SIG-M5 treated with dmso at 0.1 percent for 504 hours (cell line): ENCODE measurements at regions not wholly inside any gene's neighbourhood (a gene's known extent, or its start where the extent isn't known, plus 50 kb on each side); places are given as distances from the start of the nearest gene placed in this dataset.

ENCODE experiments used
- DNase-seq: peaks from one replicate; lab custom pipeline; 2025; ENCODE audit not compliant: unreplicated experiment; lab: John Stamatoyannopoulos, UW

- no peak for DNase-seq
Measured at GRCh38 chr5:38207343-38207742, 51.0 kb upstream of the EGFLAM start.

DNA sequence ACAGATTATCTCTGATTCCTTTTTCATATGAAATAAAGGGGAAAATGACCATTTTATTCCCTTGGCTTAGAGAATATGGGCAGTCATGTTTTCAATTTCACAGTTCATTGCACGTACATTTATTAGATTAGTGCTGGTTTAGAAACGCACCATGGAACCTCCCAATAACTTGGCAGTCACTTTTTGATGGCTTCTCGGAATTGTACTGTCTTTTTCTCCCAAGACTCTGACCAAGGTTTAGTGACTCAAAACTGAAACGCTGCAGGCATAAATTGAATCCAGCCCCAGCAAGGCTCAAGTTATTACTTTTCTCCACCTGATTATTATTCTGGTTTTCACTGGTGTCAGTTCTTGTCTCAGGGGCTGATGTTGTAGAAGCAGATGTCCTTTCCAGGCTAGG lies 55.6 kb upstream of the EGFLAM start:
- no peak for DNase-seq

GRCh38 chr5:38200872-38201557 lies 57.3 kb upstream of the EGFLAM start:
- no peak for DNase-seq

- DNase-seq, result no peak
Measured at GRCh38 chr5:38197118-38197517, 61.2 kb upstream of the EGFLAM start.

- peak; percentile 63 for DNase-seq
Measured at GRCh38 chr5:38193015-38193581, 65.3 kb upstream of the EGFLAM start.

- no peak for DNase-seq
Measured at GRCh38 chr5:38191693-38192092, 66.7 kb upstream of the EGFLAM start.

DNA sequence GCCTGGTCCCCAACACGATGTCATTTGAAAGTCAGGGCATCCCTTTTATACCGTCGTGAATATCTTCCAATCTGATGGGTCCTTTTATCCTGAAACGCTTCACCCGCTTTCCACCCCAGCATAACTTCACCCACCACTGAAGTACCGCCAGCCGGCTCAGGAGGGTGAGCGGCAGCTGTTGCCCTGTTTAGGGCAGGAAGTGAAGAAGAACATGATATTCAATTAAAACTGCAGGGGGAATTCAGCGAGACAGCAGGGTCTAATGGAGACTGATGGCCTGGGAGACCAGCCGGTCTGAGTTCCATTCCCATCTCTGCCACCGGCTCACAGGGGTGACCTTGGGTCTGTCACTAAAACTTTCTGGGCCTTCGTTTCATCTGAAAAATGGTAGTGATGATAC lies 68.2 kb upstream of the EGFLAM start:
- no peak for DNase-seq

- DNase-seq, result no peak
Measured at GRCh38 chr5:38189081-38189504, 69.3 kb upstream of the EGFLAM start.

- DNase-seq, result no peak
Measured at GRCh38 chr5:38188591-38188990, 69.8 kb upstream of the EGFLAM start.

DNA sequence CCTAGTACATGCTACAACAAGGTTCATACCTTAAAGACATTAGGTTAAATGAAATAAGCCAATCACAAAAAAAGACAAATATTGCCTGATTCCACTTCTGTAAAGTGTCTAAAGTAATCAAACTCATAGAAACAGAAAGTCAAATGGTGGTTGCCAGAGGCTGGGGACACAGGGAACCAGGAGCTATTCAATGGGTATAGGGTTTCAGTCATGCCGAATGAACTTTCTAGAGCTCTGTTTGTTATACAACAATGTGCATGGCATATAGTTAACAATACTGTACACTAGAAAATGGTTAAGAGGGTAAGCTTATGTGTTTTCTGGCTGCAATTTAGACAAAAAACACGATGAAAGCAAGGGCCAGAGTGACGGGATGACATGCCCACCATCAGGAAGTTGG lies 70.8 kb upstream of the EGFLAM start:
- no peak for DNase-seq

- no peak for DNase-seq
Measured at GRCh38 chr5:38184627-38185026, 73.7 kb upstream of the EGFLAM start.

GRCh38 chr5:38182991-38183390 lies 75.4 kb upstream of the EGFLAM start:
- no peak for DNase-seq

DNA sequence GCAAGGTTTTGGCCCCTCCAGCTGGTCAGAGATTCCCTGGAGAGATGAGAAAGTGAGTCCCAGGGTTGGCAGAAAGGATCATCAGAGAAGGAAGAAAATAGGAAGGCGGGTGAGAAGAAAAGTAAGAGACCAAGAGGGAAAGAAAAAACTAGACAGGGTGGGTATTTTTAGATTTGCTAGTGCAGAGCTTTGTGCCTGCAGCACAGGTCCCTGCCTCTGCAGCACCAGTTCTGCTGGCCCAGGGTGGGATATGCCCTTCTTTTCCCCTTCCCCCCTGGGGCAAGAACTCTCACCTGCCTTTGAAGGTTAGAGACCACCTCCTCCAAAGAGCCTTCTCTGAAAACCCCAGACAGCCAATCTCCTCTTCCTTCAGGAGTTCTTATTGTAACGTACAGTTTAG lies 90.3 kb upstream of the EGFLAM start:
- DNase-seq, result no peak

DNA sequence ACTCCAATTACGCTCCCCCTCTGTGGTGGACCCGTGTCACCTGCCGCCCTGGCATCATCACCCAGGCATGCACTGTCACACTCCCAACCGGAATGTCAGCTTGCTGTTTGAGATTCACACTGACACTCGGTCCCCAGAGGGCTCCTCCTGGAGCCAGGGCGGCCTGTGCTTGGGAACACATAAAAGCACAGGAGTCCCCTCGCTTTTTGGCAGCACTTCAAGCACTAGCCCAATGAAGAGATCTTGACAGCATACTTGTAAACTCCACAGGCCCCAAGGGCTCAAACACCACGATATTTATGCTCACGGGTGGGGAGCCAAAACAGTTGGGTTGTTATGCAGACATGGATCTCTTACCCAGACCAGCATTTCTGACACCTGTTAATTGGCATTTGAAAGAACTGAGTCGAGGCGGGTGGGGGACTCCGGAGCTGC lies 90.8 kb upstream of the EGFLAM start:
- no peak for DNase-seq

DNA sequence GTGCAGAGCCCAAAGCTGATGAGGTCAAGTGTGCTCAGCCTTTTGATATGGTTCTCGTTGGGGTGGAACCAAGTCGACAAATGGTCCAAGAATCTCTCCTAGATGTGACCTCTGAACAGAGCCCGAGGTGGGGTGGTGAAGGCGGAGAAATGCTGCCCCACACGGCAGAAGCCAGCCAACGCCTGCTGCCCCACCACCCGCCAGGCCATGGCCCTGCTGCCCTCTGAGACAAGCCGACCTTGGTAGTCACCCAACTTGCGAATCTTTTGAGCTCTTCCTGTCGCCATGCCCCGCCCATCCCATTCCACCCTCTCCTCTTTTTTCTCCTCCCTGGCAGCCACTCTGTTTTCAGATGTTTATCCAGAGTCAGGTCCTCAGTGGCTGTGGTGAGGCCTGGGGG lies 91.5 kb upstream of the EGFLAM start:
- DNase-seq, result no peak

GRCh38 chr5:38165435-38165834 lies 92.9 kb upstream of the EGFLAM start:
- no peak for DNase-seq

GRCh38 chr5:38164776-38165399 lies 93.5 kb upstream of the EGFLAM start:
- no peak for DNase-seq

- no peak for DNase-seq
Measured at GRCh38 chr5:38163636-38164237, 94.6 kb upstream of the EGFLAM start.

DNA sequence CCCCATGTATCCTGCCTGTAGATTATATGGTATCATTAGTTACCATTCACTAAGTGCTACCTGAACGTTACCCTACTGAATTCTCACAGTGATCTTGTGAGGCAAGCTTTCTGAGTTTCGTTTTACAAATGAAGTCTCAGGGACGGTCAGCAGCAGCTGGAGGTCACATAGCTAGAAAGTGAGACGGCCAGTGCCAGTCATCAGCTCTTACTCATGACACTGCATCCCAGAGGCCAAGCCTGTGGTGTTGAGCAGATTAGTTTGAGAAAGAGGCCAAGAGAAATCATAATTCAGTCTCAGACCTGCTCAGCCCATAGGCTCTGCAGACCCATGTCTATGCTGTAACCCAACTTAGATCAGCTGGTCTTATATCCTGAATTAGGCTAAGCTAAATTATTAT lies 95.7 kb upstream of the EGFLAM start:
- no peak for DNase-seq

GRCh38 chr5:38157024-38157423 lies 101.3 kb upstream of the EGFLAM start:
- no peak for DNase-seq

- no peak for DNase-seq
Measured at GRCh38 chr5:38154615-38155204, 103.6 kb upstream of the EGFLAM start.

DNA sequence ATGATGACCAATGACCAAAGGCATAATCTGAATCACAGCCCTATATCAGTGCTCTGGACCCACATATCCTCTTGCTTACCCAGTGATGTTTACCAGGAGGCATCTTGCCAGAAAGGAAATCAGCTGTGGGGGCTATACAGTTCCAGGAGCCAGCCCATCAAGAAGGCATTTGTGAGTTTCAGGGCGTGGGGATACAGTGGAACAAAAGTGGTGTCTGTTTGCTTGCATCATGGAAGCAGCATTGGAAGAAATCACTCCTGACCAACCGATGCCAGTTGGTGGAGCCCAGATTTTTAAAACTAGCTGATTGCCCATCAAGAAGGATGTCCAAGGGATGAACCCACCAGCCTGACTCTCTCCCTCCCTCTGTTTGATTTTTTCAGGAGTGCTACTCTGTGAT lies 106.5 kb upstream of the EGFLAM start:
- DNase-seq, result no peak
